OCI-LY1 (cell line): ENCODE measurements at regions not wholly inside any gene's neighbourhood (a gene's known extent, or its start where the extent isn't known, plus 50 kb on each side); places are given as distances from the start of the nearest gene placed in this dataset.

Experiments
- CTCF ChIP-seq: fragments of 200-600 bp; sonication (generic), shearing (Covaris generic); IDR thresholded peaks from 2 replicates; pipeline ENCODE4 v1.5.1; 2017; ENCODE audit warnings: mild to moderate bottlenecking, antibody characterized with exemption, low read length, moderate library complexity, mixed read lengths
- EZH2 ChIP-seq: fragments of 200-600 bp; sonication (generic), shearing (Covaris generic); IDR thresholded peaks from 2 replicates; pipeline ENCODE4 v1.8.0; 2017; ENCODE audit warnings: borderline replicate concordance, mixed run types, mild to moderate bottlenecking, antibody characterized with exemption, low read length, moderate library complexity, mixed read lengths

GRCh38 chr9:82650368-82650767 is 412.6 kb downstream of the RASEF start:
- TF ChIP-seq CTCF (no peak), EZH2 (no peak)
